ELR (cell line): ENCODE measurements at regions not wholly inside any gene's neighbourhood (a gene's known extent, or its start where the extent isn't known, plus 50 kb on each side); places are given as distances from the start of the nearest gene placed in this dataset.

Source experiments
- DNase-seq: peaks from one replicate; pipeline ENCODE4 v3.0.0-alpha.2; 2015; ENCODE audit warnings: low read depth

DNA sequence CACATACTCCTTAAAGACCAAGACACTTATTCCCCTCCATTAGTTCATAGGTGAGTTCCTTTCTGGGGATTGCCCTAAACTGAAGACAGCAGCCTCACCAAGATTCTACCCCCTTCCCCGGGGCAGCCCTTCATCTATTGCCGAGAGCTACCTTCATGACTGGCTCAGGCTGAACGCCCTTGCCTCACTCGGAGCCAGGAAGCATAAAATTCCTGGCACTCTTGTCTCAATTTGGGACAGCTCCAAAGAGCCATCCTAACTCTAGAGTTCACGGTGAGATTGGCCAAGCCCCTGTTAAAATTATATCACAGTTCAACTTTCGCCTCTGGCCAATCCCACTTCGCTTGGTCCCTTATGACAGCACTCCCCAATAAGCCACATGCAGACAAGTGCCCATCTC lies 113.0 kb upstream of the PROX1 start:
- no peak for DNase-seq

DNA sequence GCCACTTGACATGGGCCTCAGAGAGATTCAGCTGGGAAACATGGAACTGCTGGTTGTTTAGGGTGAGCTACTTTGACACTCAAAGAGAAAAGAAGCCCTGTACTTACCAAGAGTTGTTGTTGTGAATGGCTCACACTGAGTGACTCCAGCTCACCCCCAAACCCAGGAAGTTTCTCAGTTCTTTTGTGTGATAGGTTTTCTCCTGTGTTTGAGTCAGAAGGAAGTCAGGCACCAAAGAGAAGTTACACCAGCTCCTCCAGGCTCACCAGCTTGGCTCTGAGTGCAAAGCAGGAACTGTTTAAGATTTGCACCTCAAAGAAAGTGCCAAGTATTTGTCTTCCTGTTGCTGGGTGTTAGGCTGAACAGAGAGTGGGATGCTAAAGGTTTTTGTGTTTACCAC lies 111.2 kb upstream of the PROX1 start:
- no peak for DNase-seq

DNA sequence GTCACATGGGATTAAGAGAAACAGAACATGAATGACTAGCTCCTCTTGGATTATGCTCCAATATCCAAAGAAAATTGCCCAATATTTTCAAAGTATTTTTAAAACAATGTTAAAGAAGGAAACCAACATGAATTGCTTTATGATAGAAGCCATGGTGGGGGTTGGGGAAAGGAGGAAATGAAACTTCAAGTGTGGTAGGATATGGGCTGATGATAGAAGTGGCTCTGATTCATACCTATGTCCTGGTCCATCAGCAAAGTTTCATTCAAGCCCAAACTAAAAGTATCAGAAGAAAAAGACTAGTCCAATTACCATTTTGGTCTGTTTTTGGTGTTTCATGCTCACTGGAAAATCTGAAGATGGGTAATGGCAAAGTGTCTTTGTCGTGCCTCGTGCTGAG lies 104.2 kb upstream of the PROX1 start:
- DNase-seq: no peak

DNA sequence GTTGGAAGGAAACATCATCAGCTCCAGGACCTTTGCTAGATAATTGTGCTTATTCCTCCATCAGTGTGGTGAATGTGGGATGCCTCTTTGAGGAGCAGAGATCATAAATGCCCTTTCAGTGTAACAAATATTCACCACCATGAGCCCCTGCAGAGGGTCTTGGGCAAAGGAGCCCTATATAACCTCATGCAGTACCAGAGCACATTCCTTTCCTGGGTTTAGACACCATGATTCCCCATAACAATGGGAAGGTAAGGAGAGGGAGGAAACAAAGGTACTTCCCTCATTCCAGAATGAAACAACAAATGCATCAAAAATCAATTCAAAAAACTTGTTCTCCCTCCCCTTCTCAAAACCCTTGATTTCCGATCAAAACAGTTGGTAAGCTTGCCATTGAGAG lies 103.4 kb upstream of the PROX1 start:
- no peak for DNase-seq

DNA sequence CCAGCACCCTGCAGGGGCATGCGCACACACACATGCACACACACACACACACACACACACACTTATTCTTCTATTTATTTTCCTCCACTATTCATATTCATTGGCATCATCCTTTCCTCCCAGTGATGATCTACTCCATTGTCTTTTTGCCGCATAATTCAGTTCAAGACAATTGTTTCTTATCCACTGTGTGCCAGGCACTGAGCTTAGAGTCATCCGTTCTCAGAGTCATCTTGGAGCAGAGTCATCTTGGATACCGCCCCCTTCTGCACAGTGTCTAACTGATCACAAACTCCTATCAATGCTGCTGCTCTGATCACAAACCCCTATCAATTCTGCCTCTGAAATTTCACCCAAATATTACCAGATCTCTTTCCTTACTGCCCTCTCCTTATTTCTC lies 102.8 kb upstream of the PROX1 start:
- no peak for DNase-seq

DNA sequence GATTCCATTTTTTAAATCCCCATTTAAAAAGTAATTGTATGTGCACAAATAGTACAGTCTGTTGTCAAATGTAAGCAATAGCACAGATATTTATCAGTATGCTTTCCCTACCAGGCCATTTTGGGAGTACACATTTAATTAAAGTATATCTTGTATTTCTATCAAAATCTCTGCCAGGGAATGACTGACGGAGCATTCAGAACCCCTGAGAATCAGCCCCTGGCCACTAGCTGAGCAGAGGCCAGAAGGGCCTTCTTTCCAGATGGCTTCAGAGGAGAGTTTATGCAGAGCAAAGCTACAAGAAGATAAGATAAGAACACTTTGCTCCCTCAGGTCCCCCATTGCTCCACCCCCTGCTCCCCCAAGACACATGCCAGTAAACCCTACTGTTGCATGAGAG lies 99.9 kb upstream of the PROX1 start:
- DNase-seq: no peak

DNA sequence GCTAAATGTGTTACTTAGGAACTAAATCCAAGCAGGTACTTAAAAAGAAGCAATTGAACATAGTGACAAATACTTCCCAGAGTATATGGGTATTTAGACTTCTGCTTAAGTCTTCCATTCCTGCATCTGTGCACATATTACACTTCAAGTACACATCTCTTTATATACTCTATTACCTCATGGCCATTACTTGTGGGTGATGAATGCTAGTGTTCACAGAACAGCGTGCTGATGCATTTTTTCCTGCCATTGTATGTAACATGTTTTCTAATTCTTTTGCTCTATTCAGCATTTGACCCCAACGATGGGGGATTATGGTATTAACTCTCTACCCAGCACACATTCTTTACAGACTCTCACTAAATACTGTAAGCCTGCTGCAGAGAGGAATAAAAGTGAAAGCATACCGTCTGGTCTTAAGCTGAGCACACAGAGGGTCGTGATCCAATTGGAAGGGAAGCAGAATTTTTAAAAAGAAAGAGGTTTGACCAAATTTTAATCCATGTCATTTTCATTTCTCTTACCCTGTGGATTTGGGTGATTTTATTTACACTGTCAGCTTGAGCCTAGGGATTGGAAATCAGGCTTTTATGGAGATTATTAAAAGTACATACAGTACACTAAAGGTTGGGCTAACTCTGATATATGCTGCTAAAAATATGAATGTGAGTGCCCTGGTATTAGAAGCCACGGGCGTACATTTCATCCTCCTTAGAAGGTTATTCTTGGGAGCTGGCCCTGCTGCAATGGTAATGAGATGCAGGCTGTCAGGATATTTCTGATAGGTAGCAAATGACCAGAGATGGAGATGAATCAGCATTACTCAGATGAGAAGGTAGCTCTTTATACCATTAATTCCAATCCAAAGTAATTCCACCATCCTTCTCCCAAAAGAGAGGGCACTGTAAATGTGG lies 95.5 kb upstream of the PROX1 start:
- no peak for DNase-seq

DNA sequence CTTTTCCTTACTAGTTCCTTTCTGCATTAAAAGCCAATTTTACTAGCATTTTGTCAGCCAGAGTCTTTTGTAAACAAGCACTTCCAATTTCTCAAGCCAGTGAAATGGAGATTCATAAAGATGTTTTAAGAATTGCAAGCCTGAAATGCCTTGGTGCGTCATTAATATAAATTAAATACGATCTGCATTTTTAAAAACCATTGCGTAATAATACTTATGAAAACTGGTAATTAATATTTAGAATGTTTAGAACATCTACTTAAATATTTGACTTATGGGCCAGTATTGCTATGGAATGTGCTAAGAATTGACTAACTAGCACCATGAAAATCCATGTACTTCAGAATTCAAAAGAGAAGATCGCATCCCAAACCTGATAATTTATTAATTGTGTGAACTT lies 89.1 kb upstream of the PROX1 start:
- DNase-seq: no peak

DNA sequence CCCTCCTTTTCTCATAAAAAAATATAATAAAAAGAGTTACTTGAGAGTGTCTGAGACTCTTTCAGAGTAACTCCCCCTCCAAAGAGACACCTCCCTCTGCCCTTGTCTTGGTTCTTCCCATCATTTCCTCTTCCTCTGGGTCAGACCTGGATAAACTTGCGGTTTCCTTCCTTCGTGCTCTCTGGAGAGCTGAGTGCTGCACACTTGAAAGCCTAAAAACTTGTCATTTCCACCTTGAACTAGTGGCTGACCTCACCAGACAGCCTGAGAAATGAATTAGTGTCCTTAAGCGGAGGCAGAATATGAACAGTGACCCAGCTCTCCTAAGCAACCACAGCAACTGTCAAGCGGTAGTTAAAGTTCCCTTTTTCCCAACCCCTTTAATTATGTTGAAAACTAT lies 88.4 kb upstream of the PROX1 start:
- DNase-seq: no peak

DNA sequence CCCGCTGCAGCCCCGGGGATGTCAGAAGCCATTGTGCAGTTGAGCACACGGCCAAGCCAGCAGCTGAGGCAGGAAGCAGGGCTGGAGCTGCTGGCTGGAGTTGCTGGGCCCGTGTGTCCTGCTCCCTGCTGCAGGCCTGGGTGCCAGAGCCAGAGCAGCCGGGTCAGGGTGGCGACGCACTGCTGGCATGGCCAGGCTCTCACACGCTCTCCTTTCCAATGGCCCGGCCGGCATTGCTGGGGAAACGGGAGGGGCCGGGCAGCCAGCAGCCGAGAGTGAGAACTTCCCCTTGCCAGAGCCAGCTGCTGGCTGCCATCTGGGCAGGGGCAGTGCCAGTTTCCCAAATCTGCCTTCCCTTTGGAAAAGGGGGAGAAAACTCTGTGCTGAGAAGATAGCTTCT lies 82.4 kb upstream of the PROX1 start:
- DNase-seq: no peak

DNA sequence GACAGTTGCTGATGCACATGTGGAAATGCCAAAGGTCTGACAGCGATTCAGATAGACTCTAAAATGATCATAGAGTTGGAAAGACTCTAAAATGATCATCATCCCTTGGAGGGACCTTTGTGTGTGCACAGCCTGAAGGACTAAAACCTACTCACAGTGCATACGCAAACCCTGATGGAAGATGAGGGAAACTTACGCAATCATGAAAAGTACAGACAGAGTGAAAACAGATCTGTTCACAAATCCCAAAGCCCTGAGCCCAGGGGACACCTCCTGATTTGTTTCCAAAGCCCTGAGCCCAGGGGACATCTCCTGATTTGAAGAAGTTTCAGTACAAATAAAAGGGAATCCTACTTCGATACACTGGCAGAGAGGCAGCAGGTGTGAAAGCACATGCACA lies 79.3 kb upstream of the PROX1 start:
- no peak for DNase-seq

DNA sequence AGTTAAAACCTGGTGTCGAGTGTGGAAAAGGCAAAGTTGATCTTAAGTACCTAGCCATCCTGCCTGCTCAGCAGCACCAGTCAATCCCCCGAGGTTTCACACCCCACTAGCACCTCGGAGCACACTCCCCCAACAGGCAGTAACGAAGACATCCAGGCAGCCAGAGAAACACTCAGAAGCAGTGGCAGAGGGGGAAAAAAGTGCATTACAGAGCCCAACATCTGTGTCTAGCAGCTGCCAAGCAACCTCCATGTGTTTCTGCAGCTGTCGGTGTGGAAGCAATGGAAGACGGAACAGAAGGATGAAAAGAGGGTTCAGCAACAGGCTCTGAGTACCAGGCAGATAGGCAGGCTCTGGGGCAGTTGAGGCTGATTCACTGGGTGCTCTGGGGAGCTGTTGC lies 73.4 kb upstream of the PROX1 start:
- DNase-seq: no peak

DNA sequence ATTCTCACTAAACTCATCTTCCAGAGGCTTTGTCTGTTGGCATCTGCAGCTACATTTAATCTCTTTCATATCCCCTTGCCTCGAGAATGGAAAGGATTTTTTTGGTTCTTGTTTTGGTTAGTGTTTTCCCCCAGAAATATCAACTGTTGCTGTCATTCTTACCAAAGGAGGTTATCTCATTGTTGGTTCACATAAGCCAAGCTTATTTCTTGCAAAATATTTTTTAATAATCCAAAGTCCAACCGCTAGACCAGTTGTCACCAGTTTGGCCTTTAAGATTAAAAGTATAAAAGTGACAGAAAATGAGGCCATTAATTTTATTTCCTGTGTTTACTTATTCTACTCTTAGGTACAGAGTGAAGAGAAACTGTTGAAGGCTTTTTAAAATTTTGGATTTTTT lies 66.5 kb upstream of the PROX1 start:
- DNase-seq: no peak

DNA sequence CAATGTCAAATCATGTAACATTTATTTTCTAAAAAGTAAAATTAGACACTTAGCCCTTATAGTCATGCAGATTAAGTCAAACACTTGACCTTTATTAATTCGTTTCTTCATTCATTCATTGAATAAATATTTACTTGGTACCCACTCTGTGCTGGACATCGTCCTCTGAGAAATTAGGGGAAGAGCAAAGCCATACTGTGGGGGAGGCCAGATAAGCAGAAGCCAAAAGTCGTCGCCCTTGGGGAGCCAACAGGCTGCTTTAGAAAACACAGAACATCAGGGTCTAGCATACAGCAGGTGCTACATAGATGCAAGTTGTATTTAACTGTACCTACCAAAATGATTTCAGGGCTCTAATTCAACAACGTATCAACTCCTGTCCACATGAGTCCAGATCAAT lies 66.1 kb upstream of the PROX1 start:
- no peak for DNase-seq

DNA sequence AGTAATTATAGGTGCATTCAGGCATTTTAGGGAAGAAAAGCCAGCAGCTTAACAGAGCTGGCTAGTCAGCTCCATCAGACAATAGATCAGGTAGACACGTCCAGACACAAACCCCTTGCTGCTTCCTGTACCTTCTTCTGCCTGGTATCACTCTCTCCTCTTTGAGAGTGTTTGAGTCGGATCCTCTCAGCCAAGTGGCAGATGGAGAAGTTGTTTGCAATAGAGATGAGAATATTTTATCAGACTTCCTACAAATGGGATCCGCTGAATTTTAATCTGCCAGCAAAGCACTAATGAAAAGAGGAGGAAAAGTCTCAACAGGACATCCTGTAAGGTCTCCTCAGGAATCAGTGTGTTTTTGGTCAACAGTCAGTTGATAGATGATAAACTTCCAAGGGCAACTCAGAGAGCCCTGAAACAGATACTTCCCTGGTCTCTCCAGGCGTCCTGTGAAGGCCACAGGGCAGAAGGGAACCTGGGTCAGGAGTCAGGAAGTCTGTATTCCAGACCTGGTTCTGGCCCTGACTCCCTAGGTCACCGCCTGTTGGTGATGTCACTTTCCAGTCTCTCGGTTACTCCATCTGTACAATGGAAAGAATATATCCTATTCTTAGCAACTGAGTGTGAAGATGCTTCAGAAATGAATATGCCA lies 62.1 kb upstream of the PROX1 start:
- DNase-seq: no peak

DNA sequence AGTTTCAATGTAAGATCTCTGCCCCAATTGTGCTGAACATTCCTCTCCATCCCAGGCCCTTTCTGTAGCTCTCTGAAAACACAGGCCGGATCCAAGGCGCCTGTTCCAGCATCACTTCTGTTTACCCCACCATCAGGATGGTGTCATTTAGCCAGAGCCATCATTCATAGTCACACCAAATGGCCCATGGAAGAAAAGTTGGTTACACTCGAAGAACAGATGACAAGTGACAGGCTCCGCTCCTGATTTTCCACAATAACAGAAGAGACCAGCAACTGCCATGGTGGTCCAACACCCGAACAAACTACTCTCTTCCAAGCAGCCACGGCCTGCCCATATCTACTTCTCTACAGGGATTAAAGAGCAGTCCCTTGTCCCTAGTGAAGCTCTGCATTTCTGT lies 59.9 kb upstream of the PROX1 start:
- DNase-seq: no peak

DNA sequence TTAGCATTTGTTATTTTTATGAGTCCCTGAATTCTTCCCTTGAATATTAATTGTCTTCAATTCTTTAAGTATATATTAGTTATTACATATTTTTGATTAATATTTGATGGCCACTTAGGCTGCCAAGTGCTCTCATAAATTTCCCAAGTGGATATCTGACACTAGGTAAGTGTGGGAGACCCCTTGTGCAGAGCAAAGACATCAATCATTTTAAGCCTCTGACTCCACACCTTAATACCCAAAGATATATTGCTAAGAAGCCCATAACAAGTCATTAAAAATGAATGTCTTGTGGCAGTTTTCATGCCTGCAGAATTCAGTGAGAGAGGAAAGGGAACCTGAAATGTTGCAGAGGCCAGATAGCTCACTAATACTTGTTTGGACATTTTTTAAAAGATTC lies 58.4 kb upstream of the PROX1 start:
- no peak for DNase-seq

DNA sequence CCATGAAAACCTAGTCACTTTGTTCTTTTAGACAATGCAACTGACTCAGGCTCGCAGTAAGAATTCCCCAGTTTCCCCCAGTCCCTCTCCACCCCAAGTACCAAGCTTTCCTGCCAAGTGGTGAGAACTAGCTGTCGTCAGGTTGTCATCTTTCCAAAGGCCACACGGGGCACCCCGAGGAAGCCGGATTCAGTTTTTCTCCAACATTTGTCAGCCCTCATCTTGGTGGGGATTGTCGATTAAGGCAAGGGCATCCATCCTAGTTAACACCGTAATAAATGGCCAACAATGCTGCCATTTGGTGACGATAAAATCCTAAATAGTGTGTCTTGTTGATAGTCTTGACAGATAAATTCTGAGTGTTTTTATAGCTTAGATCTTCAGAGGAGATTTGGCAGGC lies 55.9 kb upstream of the PROX1 start:
- peak; percentile 1 for DNase-seq

DNA sequence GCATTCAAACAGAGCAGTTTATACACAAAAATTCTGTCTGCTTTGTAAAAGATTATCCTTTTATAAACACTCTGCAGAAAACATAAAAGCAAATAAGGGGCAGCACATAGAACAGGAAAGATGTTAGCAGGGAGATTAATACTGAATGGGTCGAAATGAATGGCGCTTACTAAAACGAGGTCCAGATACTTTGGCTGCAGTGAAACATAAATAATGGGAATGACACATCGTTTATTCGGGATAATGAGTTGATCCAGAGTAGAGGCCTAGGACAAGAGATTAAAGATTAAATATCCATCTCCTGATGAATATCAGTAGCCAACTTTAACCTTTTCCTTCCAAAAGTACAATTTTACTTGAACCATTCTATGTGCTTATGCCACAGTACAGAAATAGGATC lies 54.4 kb upstream of the PROX1 start:
- no peak for DNase-seq

DNA sequence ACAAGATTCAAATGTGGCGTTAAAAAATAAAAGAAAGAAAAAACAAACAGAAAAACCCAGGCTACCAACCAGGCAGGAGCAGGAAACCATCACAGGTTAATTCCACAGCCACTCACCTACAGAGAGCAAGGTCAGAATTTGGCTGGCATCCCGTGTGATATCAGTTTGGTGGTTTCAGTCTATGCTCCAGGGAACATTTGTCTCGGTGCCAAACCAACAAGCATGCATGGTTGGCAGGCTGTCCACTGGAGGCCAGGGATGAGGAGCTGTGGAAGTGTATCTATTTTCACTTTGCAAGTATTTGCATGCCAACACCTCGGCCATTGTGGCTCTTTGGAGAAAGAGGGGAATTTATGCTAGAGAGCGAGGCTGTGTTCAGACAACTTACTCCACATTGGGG lies 53.1 kb upstream of the PROX1 start:
- DNase-seq: no peak

DNA sequence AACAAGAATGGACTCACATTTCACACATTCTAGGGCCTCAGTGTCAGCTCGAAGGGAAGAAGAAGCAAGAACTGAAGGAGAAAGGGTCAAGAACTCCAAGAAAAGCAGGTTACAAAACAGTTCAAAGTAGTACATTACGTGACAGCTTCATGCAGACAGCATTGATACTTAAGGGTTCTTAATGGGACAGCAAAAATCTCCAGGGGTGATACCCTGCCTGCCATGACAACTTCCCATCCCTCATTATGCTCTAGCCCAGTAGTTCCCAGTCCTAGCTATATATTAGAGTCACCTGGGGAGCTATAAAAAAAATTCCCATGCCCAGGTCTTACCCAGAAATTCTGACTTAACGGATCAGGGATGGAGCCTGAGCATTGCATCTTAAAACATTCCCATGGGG lies 51.2 kb upstream of the PROX1 start:
- no peak for DNase-seq
